MM.1S (cell line): ENCODE measurements at regions not wholly inside any gene's neighbourhood (a gene's known extent, or its start where the extent isn't known, plus 50 kb on each side); places are given as distances from the start of the nearest gene placed in this dataset.

Source experiments
- DNase-seq: peaks from one replicate; pipeline ENCODE4 v3.0.0-alpha.2; 2015
- H2AFZ ChIP-seq: fragments of 300-600 bp; sonication (generic); 2 replicates; pipeline ENCODE4 v1.6.0; 2016; ENCODE audit warnings: antibody characterized with exemption, low read length
- H3F3A ChIP-seq: fragments of 300-600 bp; sonication (generic); 2 replicates; pipeline ENCODE4 v1.6.1; 2016; ENCODE audit warnings: mild to moderate bottlenecking, antibody characterized with exemption, low read length, moderate library complexity, mixed read lengths; ENCODE audit not compliant: insufficient read depth
- H3K27ac ChIP-seq: fragments of 300-600 bp; sonication (generic); 2 replicates; pipeline ENCODE4 v1.5.1; 2016; ENCODE audit warnings: mild to moderate bottlenecking, low read length
- H3K27me3 ChIP-seq: fragments of 300-600 bp; sonication (generic); replicated peaks from 2 replicates; pipeline ENCODE4 v1.6.0; 2016; ENCODE audit warnings: low read length; ENCODE audit not compliant: insufficient read depth
- H3K36me3 ChIP-seq: fragments of 300-600 bp; sonication (generic); replicated peaks from 2 replicates; pipeline ENCODE4 v1.6.1; 2016; ENCODE audit warnings: mild to moderate bottlenecking, low read length, mixed read lengths; ENCODE audit not compliant: insufficient read depth
- H3K4me1 ChIP-seq: fragments of 300-600 bp; sonication (generic); 2 replicates; pipeline ENCODE4 v1.6.1; 2016; ENCODE audit warnings: low read length, mixed read lengths
- H3K4me2 ChIP-seq: fragments of 300-600 bp; sonication (generic); 2 replicates; pipeline ENCODE4 v1.6.0; 2016; ENCODE audit warnings: low read depth, low read length
- H3K4me3 ChIP-seq: fragments of 300-600 bp; sonication (generic); 2 replicates; pipeline ENCODE4 v1.5.1; 2016; ENCODE audit warnings: low read length, mixed read lengths
- H3K79me2 ChIP-seq: fragments of 300-600 bp; sonication (generic); 2 replicates; pipeline ENCODE4 v1.6.1; 2016; ENCODE audit warnings: mixed run types, low read length, mixed read lengths
- H3K9ac ChIP-seq: fragments of 300-600 bp; sonication (generic); 2 replicates; pipeline ENCODE4 v1.6.1; 2016; ENCODE audit warnings: low read length, mixed read lengths
- H3K9me2 ChIP-seq: fragments of 300-600 bp; sonication (generic); replicated peaks from 2 replicates; pipeline ENCODE4 v1.6.1; 2016; ENCODE audit warnings: mild to moderate bottlenecking, low read length, mixed read lengths; ENCODE audit not compliant: insufficient read depth
- H3K9me3 ChIP-seq: fragments of 300-600 bp; sonication (generic); replicated peaks from 2 replicates; pipeline ENCODE4 v1.6.1; 2016; ENCODE audit warnings: mild to moderate bottlenecking, low read length, mixed read lengths; ENCODE audit not compliant: insufficient read depth
- H4K20me1 ChIP-seq: fragments of 300-600 bp; sonication (generic); 2 replicates; pipeline ENCODE4 v1.6.1; 2016; ENCODE audit warnings: mild to moderate bottlenecking, low read length, moderate library complexity, mixed read lengths; ENCODE audit not compliant: insufficient read depth
- EZH2 ChIP-seq: fragments of 300-600 bp; sonication (generic); optimal IDR thresholded peaks from 2 replicates; pipeline ENCODE3; 2017; ENCODE audit warnings: low read depth, mild to moderate bottlenecking, antibody characterized with exemption, low read length, mixed read lengths
- EZH2phosphoT487 ChIP-seq: fragments of 300-600 bp; sonication (generic); IDR thresholded peaks from 2 replicates; pipeline ENCODE4 v1.6.1; 2018; ENCODE audit warnings: antibody characterized with exemption, low read length
- TF ChIP-seq, protein P1 (sequence below): fragments of 300-600 bp; sonication (generic); IDR thresholded peaks from 2 replicates; pipeline ENCODE4 v1.5.1; 2016; ENCODE audit warnings: antibody characterized with exemption, low read length, mixed read lengths

DNA sequence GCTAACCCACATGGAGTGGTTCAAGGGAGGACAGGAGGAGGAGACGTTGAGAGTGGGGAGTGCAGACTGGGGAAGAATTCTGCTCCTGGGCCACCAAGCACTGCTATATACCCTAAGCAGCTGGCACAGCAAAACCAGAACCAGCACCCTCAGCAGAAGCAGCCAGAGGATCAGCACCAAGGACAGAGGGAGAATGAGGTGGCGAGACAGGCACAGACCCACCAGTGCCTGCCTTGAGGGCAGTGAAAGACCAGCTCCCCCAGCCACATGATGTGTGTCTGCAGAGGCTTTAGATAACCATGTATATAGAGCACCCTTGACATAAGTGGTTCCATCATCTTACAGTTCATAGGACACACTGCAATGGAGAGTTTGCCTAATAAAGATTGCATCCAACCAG, 319.0 kb downstream of the GABRB3 start:
- H3K9ac ChIP-seq, result no peak overlapping the region
- no peaks in the 10 kb centered on the region for H3K9me3 ChIP-seq
- no peak overlapping the region for H3K4me2 ChIP-seq
- H3K27ac ChIP-seq, result no peak overlapping the region
- TF ChIP-seq EZH2phosphoT487 (no peak), EZH2 (no peak)
- TF ChIP-seq, protein P1, sequence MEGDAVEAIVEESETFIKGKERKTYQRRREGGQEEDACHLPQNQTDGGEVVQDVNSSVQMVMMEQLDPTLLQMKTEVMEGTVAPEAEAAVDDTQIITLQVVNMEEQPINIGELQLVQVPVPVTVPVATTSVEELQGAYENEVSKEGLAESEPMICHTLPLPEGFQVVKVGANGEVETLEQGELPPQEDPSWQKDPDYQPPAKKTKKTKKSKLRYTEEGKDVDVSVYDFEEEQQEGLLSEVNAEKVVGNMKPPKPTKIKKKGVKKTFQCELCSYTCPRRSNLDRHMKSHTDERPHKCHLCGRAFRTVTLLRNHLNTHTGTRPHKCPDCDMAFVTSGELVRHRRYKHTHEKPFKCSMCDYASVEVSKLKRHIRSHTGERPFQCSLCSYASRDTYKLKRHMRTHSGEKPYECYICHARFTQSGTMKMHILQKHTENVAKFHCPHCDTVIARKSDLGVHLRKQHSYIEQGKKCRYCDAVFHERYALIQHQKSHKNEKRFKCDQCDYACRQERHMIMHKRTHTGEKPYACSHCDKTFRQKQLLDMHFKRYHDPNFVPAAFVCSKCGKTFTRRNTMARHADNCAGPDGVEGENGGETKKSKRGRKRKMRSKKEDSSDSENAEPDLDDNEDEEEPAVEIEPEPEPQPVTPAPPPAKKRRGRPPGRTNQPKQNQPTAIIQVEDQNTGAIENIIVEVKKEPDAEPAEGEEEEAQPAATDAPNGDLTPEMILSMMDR, result no peak
- no peaks in the 10 kb centered on the region for H3K27me3 ChIP-seq
- no peak for DNase-seq
- H3K79me2 ChIP-seq, result no peaks in the 10 kb centered on the region
- H3K4me3 ChIP-seq, result no peak overlapping the region
- no peaks in the 10 kb centered on the region for H3K36me3 ChIP-seq
- no peak overlapping the region for H2AFZ ChIP-seq
- no peaks in the 10 kb centered on the region for H3K9me2 ChIP-seq
- H3K4me1 ChIP-seq, result no peaks in the 10 kb centered on the region
- no peaks in the 10 kb centered on the region for H4K20me1 ChIP-seq
- no peaks in the 10 kb centered on the region for H3F3A ChIP-seq

DNA sequence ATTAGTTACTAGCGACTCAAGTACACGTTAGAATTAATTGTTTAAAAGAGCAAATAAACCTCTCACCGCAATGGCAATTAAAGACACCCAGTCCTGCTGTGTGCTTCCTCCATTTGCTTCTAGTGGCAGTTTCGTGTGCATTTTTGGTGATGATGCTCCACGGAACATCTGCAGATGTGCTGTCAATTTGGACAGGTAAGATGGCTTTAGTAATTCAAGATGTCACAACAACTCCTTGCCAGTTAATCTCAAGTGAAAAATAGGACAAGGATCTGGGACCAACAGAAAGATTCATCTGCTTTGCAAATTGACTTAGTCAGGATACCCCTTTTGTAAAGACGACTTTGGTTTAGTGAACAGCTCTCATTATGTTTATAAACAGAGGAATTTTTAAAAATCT, 320.9 kb downstream of the GABRB3 start:
- Histone ChIP-seq H3F3A (no peaks in the 10 kb centered on the region), H4K20me1 (no peaks in the 10 kb centered on the region), H3K27me3 (no peaks in the 10 kb centered on the region), H3K9me2 (no peaks in the 10 kb centered on the region), H3K79me2 (no peaks in the 10 kb centered on the region), H3K27ac (no peak overlapping the region), H3K9me3 (no peaks in the 10 kb centered on the region), H2AFZ (no peak overlapping the region), H3K9ac (no peak overlapping the region), H3K36me3 (no peaks in the 10 kb centered on the region), H3K4me3 (no peak overlapping the region), H3K4me2 (no peak overlapping the region), H3K4me1 (no peaks in the 10 kb centered on the region)
- no peak for DNase-seq
- no peak for TF ChIP-seq EZH2
- TF ChIP-seq, protein P1, result no peak
- TF ChIP-seq EZH2phosphoT487, result no peak

DNA sequence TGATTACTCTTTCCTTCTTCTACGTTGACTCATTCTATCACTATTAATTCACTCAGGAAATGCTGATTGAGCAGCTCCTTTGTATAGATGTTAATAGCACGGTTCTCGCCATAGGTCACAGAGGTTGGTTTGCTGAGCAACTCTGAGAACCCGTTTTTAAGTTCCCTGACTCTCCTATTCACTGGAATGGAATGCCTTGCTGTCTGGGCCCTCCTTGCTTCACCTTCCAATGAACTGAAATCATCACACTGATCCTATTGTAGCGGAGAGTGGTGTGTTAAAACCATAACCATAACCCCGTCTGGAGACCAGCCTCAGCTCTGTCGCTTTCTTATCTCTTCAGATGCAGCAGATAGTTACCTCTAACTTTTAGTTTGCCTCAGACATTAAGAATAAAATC, 323.6 kb downstream of the GABRB3 start:
- H3K9me2 ChIP-seq, result no peaks in the 10 kb centered on the region
- no peaks in the 10 kb centered on the region for H4K20me1 ChIP-seq
- H3K4me1 ChIP-seq, result no peaks in the 10 kb centered on the region
- no peak overlapping the region for H3K4me2 ChIP-seq
- no peaks in the 10 kb centered on the region for H3K36me3 ChIP-seq
- no peaks in the 10 kb centered on the region for H3K9me3 ChIP-seq
- H3K4me3 ChIP-seq, result no peak overlapping the region
- no peak for DNase-seq
- TF ChIP-seq EZH2, result no peak
- no peak for TF ChIP-seq EZH2phosphoT487
- TF ChIP-seq, protein P1, result no peak
- H3K79me2 ChIP-seq, result no peaks in the 10 kb centered on the region
- H3K27me3 ChIP-seq, result no peaks in the 10 kb centered on the region
- H2AFZ ChIP-seq, result no peak overlapping the region
- no peak overlapping the region for H3K27ac ChIP-seq
- H3F3A ChIP-seq, result no peaks in the 10 kb centered on the region
- H3K9ac ChIP-seq, result no peak overlapping the region
